ENCODE measurements at regions not wholly inside any gene's neighbourhood (a gene's known extent, or its start where the extent isn't known, plus 50 kb on each side); places are given as distances from the start of the nearest gene placed in this dataset.

GRCh38 chr11:110835106-110835505 lies 122.9 kb upstream of the ARHGAP20 start:
- POLR2A ChIA-PET, result no interaction called here
- CTCF ChIA-PET, result no interaction called here
- TF ChIP-seq SP1 (IDR thresholded peaks at IDR 0.05) (no peak), FOXA1 (IDR thresholded peaks at IDR 0.05) (no peak), NFRKB (IDR thresholded peaks at IDR 0.05) (no peak), FOXK2 (IDR thresholded peaks at IDR 0.05) (no peak), ARNT (IDR thresholded peaks at IDR 0.05) (no peak), ELF4 (IDR thresholded peaks at IDR 0.05) (no peak), SUZ12 (IDR thresholded peaks at IDR 0.05) (no peak), CTBP1 (IDR thresholded peaks at IDR 0.05; ENCODE audit: borderline replicate concordance) (no peak)
- TF ChIP-seq, protein P1, sequence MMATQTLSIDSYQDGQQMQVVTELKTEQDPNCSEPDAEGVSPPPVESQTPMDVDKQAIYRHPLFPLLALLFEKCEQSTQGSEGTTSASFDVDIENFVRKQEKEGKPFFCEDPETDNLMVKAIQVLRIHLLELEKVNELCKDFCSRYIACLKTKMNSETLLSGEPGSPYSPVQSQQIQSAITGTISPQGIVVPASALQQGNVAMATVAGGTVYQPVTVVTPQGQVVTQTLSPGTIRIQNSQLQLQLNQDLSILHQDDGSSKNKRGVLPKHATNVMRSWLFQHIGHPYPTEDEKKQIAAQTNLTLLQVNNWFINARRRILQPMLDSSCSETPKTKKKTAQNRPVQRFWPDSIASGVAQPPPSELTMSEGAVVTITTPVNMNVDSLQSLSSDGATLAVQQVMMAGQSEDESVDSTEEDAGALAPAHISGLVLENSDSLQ (IDR thresholded peaks at IDR 0.05), result no peak
- no peak for DNase-seq (ENCODE audit: extremely low spot score)

- DNase-seq (ENCODE audit: extremely low spot score), result no peak
- ChIA-PET CTCF (no interaction called here), POLR2A (no interaction called here)
These were observed 120.8 kb upstream of the ARHGAP20 start for GRCh38 chr11:110833033-110833484.

GRCh38 chr11:110832539-110832938 lies 120.3 kb upstream of the ARHGAP20 start:
- DNase-seq (ENCODE audit: extremely low spot score), result no peak
- ChIA-PET CTCF (no interaction called here), POLR2A (no interaction called here)
- no peak for TF ChIP-seq ELF4 (IDR thresholded peaks at IDR 0.05)
- TF ChIP-seq L3MBTL2 (conservative IDR thresholded peaks at IDR 0.05), result no peak

More at GRCh38 chr11:110833033-110833484, 120.8 kb upstream of the ARHGAP20 start:
- TF ChIP-seq FOXM1 (IDR thresholded peaks at IDR 0.05; ENCODE audit: borderline replicate concordance) (no peak), SUZ12 (IDR thresholded peaks at IDR 0.05) (no peak), L3MBTL2 (conservative IDR thresholded peaks at IDR 0.05) (no peak), FOXK2 (IDR thresholded peaks at IDR 0.05) (no peak)

DNA sequence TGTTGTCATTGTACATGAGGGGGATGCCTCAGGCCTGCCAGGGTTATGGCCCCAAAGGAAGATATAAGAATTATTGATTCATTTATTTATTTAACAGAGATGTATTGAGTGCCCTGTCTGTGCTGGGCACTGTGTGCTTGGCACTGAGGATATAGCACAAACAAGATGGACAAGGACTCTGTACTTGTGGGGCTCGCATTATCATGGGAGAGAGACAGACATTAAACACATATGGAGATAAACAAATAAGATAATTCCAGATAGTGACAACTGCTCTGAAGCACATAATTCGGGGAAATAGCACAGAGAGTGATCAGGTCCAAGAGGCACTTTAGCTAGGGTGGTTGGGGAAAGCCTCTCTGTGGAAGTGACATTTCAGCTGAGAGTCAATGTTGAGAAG lies 119.8 kb upstream of the ARHGAP20 start:
- POLR2A ChIA-PET, result no interaction called here
- CTCF ChIA-PET, result no interaction called here
- DNase-seq (ENCODE audit: extremely low spot score), result no peak
- no peak for TF ChIP-seq FOXA1 (IDR thresholded peaks at IDR 0.05)
- TF ChIP-seq FOXM1 (IDR thresholded peaks at IDR 0.05; ENCODE audit: borderline replicate concordance), result no peak
- TF ChIP-seq HDGF (IDR thresholded peaks at IDR 0.05; ENCODE audit: borderline replicate concordance), result no peak
- no peak for TF ChIP-seq ZNF384 (IDR thresholded peaks at IDR 0.05)
- no peak for TF ChIP-seq TARDBP (IDR thresholded peaks at IDR 0.05)
- TF ChIP-seq NFRKB (IDR thresholded peaks at IDR 0.05), result no peak
- TF ChIP-seq CTBP1 (IDR thresholded peaks at IDR 0.05; ENCODE audit: borderline replicate concordance), result no peak
- TF ChIP-seq SP1 (IDR thresholded peaks at IDR 0.05), result no peak
- TF ChIP-seq, protein P1 (IDR thresholded peaks at IDR 0.05), result no peak
- no peak for TF ChIP-seq ELF4 (IDR thresholded peaks at IDR 0.05)
- TF ChIP-seq LEF1 (IDR thresholded peaks at IDR 0.05; ENCODE audit: borderline replicate concordance), result no peak
- no peak for TF ChIP-seq FOXK2 (IDR thresholded peaks at IDR 0.05)
- TF ChIP-seq SUZ12 (IDR thresholded peaks at IDR 0.05), result no peak

DNA sequence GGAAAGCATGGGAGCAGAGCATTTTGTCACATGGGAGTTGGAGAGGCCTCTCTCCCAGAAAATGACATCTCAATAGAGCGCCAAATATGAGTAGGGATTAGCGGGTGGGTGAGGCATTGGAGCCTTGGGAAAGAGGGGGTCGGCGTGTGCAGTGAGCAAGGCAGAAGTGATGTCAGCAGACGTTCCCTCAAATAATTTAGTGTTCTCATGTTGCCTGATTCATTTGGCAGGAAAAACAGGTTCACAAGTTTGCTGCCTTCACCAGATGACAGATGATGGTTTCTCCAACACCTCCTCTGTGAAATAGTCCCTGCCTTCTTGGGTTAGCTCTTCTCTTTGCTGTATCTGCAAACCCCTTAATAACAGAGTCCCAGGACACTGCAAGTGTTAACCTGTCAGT lies 118.5 kb upstream of the ARHGAP20 start:
- TF ChIP-seq ZNF384 (IDR thresholded peaks at IDR 0.05) (no peak), HDGF (IDR thresholded peaks at IDR 0.05; ENCODE audit: borderline replicate concordance) (no peak), SUZ12 (IDR thresholded peaks at IDR 0.05) (no peak), L3MBTL2 (conservative IDR thresholded peaks at IDR 0.05) (no peak), TARDBP (IDR thresholded peaks at IDR 0.05) (no peak), ELF4 (IDR thresholded peaks at IDR 0.05) (no peak), FOXA1 (IDR thresholded peaks at IDR 0.05) (no peak), FOXK2 (IDR thresholded peaks at IDR 0.05) (no peak), SP1 (IDR thresholded peaks at IDR 0.05) (no peak), CTBP1 (IDR thresholded peaks at IDR 0.05; ENCODE audit: borderline replicate concordance) (no peak), BHLHE40 (IDR thresholded peaks at IDR 0.05; ENCODE audit: borderline replicate concordance) (no peak), LEF1 (IDR thresholded peaks at IDR 0.05; ENCODE audit: borderline replicate concordance) (no peak), NFRKB (IDR thresholded peaks at IDR 0.05) (no peak), FOXM1 (IDR thresholded peaks at IDR 0.05; ENCODE audit: borderline replicate concordance) (no peak), ARNT (IDR thresholded peaks at IDR 0.05) (no peak)
- TF ChIP-seq, protein P1 (IDR thresholded peaks at IDR 0.05), result no peak
- no peak for DNase-seq (ENCODE audit: extremely low spot score)
- ChIA-PET CTCF (no interaction called here), POLR2A (no interaction called here)

GRCh38 chr11:110830344-110830743 lies 118.1 kb upstream of the ARHGAP20 start:
- DNase-seq (ENCODE audit: extremely low spot score), result no peak
- TF ChIP-seq SUZ12 (IDR thresholded peaks at IDR 0.05) (no peak), FOXM1 (IDR thresholded peaks at IDR 0.05; ENCODE audit: borderline replicate concordance) (no peak), NFRKB (IDR thresholded peaks at IDR 0.05) (no peak), L3MBTL2 (conservative IDR thresholded peaks at IDR 0.05) (no peak), ELF4 (IDR thresholded peaks at IDR 0.05) (no peak), BHLHE40 (IDR thresholded peaks at IDR 0.05; ENCODE audit: borderline replicate concordance) (no peak), CTBP1 (IDR thresholded peaks at IDR 0.05; ENCODE audit: borderline replicate concordance) (no peak), TARDBP (IDR thresholded peaks at IDR 0.05) (no peak), FOXA1 (IDR thresholded peaks at IDR 0.05) (no peak), ARNT (IDR thresholded peaks at IDR 0.05) (no peak)
- TF ChIP-seq, protein P1 (IDR thresholded peaks at IDR 0.05), result no peak
- ChIA-PET POLR2A (no interaction called here), CTCF (no interaction called here)
